H1 (cell line): ENCODE measurements at regions not wholly inside any gene's neighbourhood (a gene's known extent, or its start where the extent isn't known, plus 50 kb on each side); places are given as distances from the start of the nearest gene placed in this dataset.
"Not testable (repeated sequence)": the region's sequence is repeated elsewhere in the genome, so short reads cannot be mapped to it uniquely, and the experiment has no call there.

Source experiments
- CTCF ChIA-PET: fragments of 300-600 bp; sonication (Branson Sonifier 250); formaldehyde crosslinking; loops from one replicate; lab custom pipeline; 2021; ENCODE audit not compliant: partially characterized antibody; lab: Charles Lee
- POLR2A ChIA-PET: fragments of 300-600 bp; sonication (Branson Sonifier 250); formaldehyde crosslinking; loops from one replicate; lab custom pipeline; 2021; ENCODE audit warnings: inconsistent platforms; ENCODE audit not compliant: partially characterized antibody; lab: Charles Lee
- DNase-seq, 2 experiments: peaks; one replicate each; pipeline versions ENCODE4 v3.0.0 to v3.0.0-alpha.2; 2010 to 2022; ENCODE audit warnings: low spot score in 2 of 2, low read depth in 1 of 2, mixed read lengths in 1 of 2
- FAIRE-seq: peaks from 2 replicates; lab custom pipeline; 2011; peaks lifted over from hg19 to GRCh38; lab: Jason Lieb, UNC
- H2AFZ ChIP-seq: 2 replicates; pipeline ENCODE4 v1.8.1; 2012; ENCODE audit warnings: low read length, inconsistent platforms
- H2AK5ac ChIP-seq: 2 replicates; pipeline ENCODE4 v1.6.1; 2013; ENCODE audit warnings: low read depth, low read length
- H2BK120ac ChIP-seq: replicated peaks from 2 replicates; pipeline ENCODE3; 2013; ENCODE audit warnings: low read depth, low read length, inconsistent platforms
- H2BK12ac ChIP-seq: 2 replicates; pipeline ENCODE4 v1.6.1; 2013; ENCODE audit warnings: low read depth, low read length
- H2BK15ac ChIP-seq: 2 replicates; pipeline ENCODE4 v1.6.1; 2013; ENCODE audit warnings: low read length
- H2BK20ac ChIP-seq: 2 replicates; pipeline ENCODE4 v1.6.1; 2013; ENCODE audit warnings: low read length
- H2BK5ac ChIP-seq: 2 replicates; pipeline ENCODE4 v1.6.1; 2013; ENCODE audit warnings: low read depth, low read length
- H3K14ac ChIP-seq: 2 replicates; pipeline ENCODE4 v1.6.1; 2013; ENCODE audit warnings: inconsistent platforms; ENCODE audit not compliant: insufficient read length
- H3K18ac ChIP-seq: 2 replicates; pipeline ENCODE4 v1.6.1; 2013; ENCODE audit warnings: low read length; ENCODE audit errors: extremely low read depth
- H3K23ac ChIP-seq: 2 replicates; pipeline ENCODE4 v1.6.1; 2013; ENCODE audit warnings: inconsistent platforms; ENCODE audit not compliant: insufficient read length
- H3K23me2 ChIP-seq: 2 replicates; pipeline ENCODE4 v1.6.1; 2013; ENCODE audit warnings: low read depth, low read length
- H3K27ac ChIP-seq: 2 replicates; pipeline ENCODE4 v1.6.1; 2011; ENCODE audit warnings: low read depth, low read length, inconsistent platforms
- H3K27me3 ChIP-seq, 4 experiments: replicated peaks in 1 of 4; 1 replicate in 1 of 4; 2 replicates in 3 of 4; pipeline versions ENCODE4 v1.6.1 to v1.8.1; 2011 to 2013; ENCODE audit warnings: low read length in 3 of 4, mild to moderate bottlenecking in 3 of 4, inconsistent platforms in 2 of 4, mixed read lengths in 2 of 4, moderate library complexity in 1 of 4; ENCODE audit not compliant: control insufficient read depth in 3 of 4, insufficient read depth in 3 of 4; ENCODE audit errors: extremely low read depth in 1 of 4
- H3K36me3 ChIP-seq, 4 experiments: 2 replicates each; pipeline versions ENCODE4 v1.6.1 to v1.8.1; 2011 to 2013; ENCODE audit warnings: mild to moderate bottlenecking in 4 of 4, low read length in 3 of 4, moderate library complexity in 2 of 4, control low read depth in 1 of 4, inconsistent platforms in 1 of 4; ENCODE audit not compliant: insufficient read depth in 4 of 4, control insufficient read depth in 2 of 4
- H3K4ac ChIP-seq: replicated peaks from 2 replicates; pipeline ENCODE3; 2013; ENCODE audit warnings: low read length, low read depth, mixed read lengths, inconsistent platforms; ENCODE audit not compliant: insufficient read length
- H3K4me1 ChIP-seq, 4 experiments: replicated peaks in 1 of 4; 1 replicate in 1 of 4; 2 replicates in 3 of 4; pipeline versions ENCODE4 v1.6.1 to v1.8.1; 2011 to 2013; ENCODE audit warnings: low read length in 3 of 4, inconsistent platforms in 2 of 4, mixed read lengths in 1 of 4; ENCODE audit not compliant: insufficient read depth in 4 of 4, control insufficient read depth in 3 of 4
- H3K4me2 ChIP-seq, 2 experiments: 2 replicates each; pipeline versions ENCODE4 v1.6.1 to v1.8.1; 2011 to 2013; ENCODE audit warnings: low read depth in 2 of 2, low read length in 2 of 2, control low read depth in 1 of 2, inconsistent platforms in 1 of 2, mild to moderate bottlenecking in 1 of 2; ENCODE audit not compliant: insufficient read depth in 1 of 2
- H3K4me3 ChIP-seq, 4 experiments: fragments of 200-600, 300-600 bp in 1 of 4; sonication (generic), shearing (Covaris generic), sonication (Bioruptor Twin) in 1 of 4; 2 replicates each; pipeline versions ENCODE4 v1.5.1 to v1.8.1; 2011 to 2016; ENCODE audit warnings: low read length in 4 of 4, low read depth in 3 of 4, control low read depth in 2 of 4, inconsistent platforms in 2 of 4, mild to moderate bottlenecking in 2 of 4, mixed read lengths in 1 of 4, moderate library complexity in 1 of 4; ENCODE audit not compliant: insufficient read depth in 2 of 4; ENCODE audit errors: extremely low read depth in 1 of 4
- H3K56ac ChIP-seq: replicated peaks from 2 replicates; pipeline ENCODE3; 2013; ENCODE audit warnings: low read depth, mild to moderate bottlenecking, mixed read lengths, low read length, inconsistent platforms; ENCODE audit not compliant: insufficient read length
- H3K79me1 ChIP-seq: 2 replicates; pipeline ENCODE4 v1.6.1; 2013; ENCODE audit warnings: low read depth, low read length, control low read depth
- H3K79me2 ChIP-seq, 2 experiments: 2 replicates each; pipeline versions ENCODE4 v1.6.1 to v1.8.1; 2012 to 2013; ENCODE audit warnings: low read length in 2 of 2, mild to moderate bottlenecking in 2 of 2, inconsistent platforms in 1 of 2; ENCODE audit not compliant: insufficient read depth in 2 of 2, control insufficient read depth in 1 of 2
- H3K9ac ChIP-seq, 4 experiments: replicated peaks in 1 of 4; 1 replicate in 1 of 4; 2 replicates in 3 of 4; pipeline versions ENCODE4 v1.6.1 to v1.8.1; 2011 to 2013; ENCODE audit warnings: low read depth in 3 of 4, low read length in 3 of 4, control low read depth in 2 of 4, mild to moderate bottlenecking in 2 of 4, moderate library complexity in 2 of 4, inconsistent platforms in 1 of 4; ENCODE audit errors: extremely low read depth in 1 of 4
- H3K9me3 ChIP-seq, 2 experiments: 2 replicates each; pipeline versions ENCODE4 v1.6.1 to v1.8.1; 2012 to 2013; ENCODE audit warnings: mild to moderate bottlenecking in 2 of 2, moderate library complexity in 2 of 2, control low read depth in 1 of 2, inconsistent platforms in 1 of 2, low read depth in 1 of 2, low read length in 1 of 2, mixed read lengths in 1 of 2; ENCODE audit not compliant: insufficient read depth in 2 of 2
- H4K20me1 ChIP-seq, 2 experiments: replicated peaks in 1 of 2; 2 replicates each; pipeline versions ENCODE3 to v1.8.1; 2011 to 2013; ENCODE audit warnings: inconsistent platforms in 2 of 2, low read length in 2 of 2, mild to moderate bottlenecking in 1 of 2; ENCODE audit not compliant: insufficient read depth in 2 of 2, control insufficient read depth in 1 of 2
- H4K5ac ChIP-seq: 2 replicates; pipeline ENCODE4 v1.6.1; 2013; ENCODE audit warnings: low read length, low read depth, mixed read lengths, inconsistent platforms; ENCODE audit not compliant: insufficient read length
- H4K8ac ChIP-seq: 2 replicates; pipeline ENCODE4 v1.8.0; 2013; ENCODE audit warnings: mild to moderate bottlenecking, moderate library complexity, low read length, inconsistent platforms; ENCODE audit not compliant: insufficient read depth; ENCODE audit errors: extremely low read depth
- H4K91ac ChIP-seq: replicated peaks from 2 replicates; pipeline ENCODE3; 2013; ENCODE audit warnings: low read length, mixed read lengths, inconsistent platforms; ENCODE audit not compliant: insufficient read length

GRCh38 chr2:67594522-67594921 is 197.4 kb downstream of the ETAA1 start:
- H3K23ac ChIP-seq, H3K27me3 ChIP-seq, H4K20me1 ChIP-seq, H3K18ac ChIP-seq, H4K8ac ChIP-seq, H3K56ac ChIP-seq, H2BK120ac ChIP-seq, H3K9me3 ChIP-seq, POLR2A ChIA-PET, H3K79me1 ChIP-seq, H3K4me1 ChIP-seq, H3K36me3 ChIP-seq, H2AFZ ChIP-seq, H2BK5ac ChIP-seq, H2BK20ac ChIP-seq, DNase-seq, H4K91ac ChIP-seq, H2AK5ac ChIP-seq, H3K9ac ChIP-seq, FAIRE-seq, H3K4me2 ChIP-seq, H3K14ac ChIP-seq, H3K27ac ChIP-seq, H3K4ac ChIP-seq, H3K23me2 ChIP-seq, H3K4me3 ChIP-seq, H2BK15ac ChIP-seq, H3K79me2 ChIP-seq, H4K5ac ChIP-seq, H2BK12ac ChIP-seq: not testable (repeated sequence)
- CTCF ChIA-PET, result interaction anchor here (1.0 kb wide), 1 partner anchor 56 kb away, joined by 3 read pairs; no protein-coding TSS in a partner anchor
